HepG2 (cell line): ENCODE measurements at regions not wholly inside any gene's neighbourhood (a gene's known extent, or its start where the extent isn't known, plus 50 kb on each side); places are given as distances from the start of the nearest gene placed in this dataset.

Experiments used
- ATAC-seq: fragments of 200-7000 bp; cut with Tn5 transposase; 3 replicates; pipeline ENCODE4 v1.9.1; 2020; ENCODE audit warnings: mild to moderate bottlenecking, moderate library complexity
- BruUV-seq: library from RNA; stranded (reverse); fragments of 400-500 nt; replicated peaks from 2 replicates; lab custom pipeline; 2021; lab: Mats Ljungman, UMichigan
- CTCF ChIA-PET: fragments of 300-600 bp; formaldehyde crosslinking; extraction: SDS; loops from one replicate; lab custom pipeline; 2021; ENCODE audit warnings: low total read pairs, inconsistent platforms, low intra/inter-chr PET ratio; lab: Yijun Ruan, JAX
- POLR2A ChIA-PET: fragments of 350-600 bp; sonication (Branson Sonifier 250); formaldehyde crosslinking; loops from one replicate; lab custom pipeline; 2020; ENCODE audit warnings: antibody characterized with exemption, inconsistent platforms; lab: Yijun Ruan, JAX
- DNase-seq: peaks from one replicate; pipeline ENCODE4 v3.0.0-alpha.2; 2015; ENCODE audit warnings: low spot score
- FAIRE-seq: peaks from 3 replicates; lab custom pipeline; 2011; peaks lifted over from hg19 to GRCh38; lab: Jason Lieb, UNC
- H2AFZ ChIP-seq: one replicate; pipeline ENCODE4 v1.6.1; 2011; ENCODE audit warnings: low read length, inconsistent platforms
- H3K27ac ChIP-seq: fragments of 300-600 bp; 3 replicates; pipeline ENCODE4 v1.8.0; 2011; ENCODE audit warnings: mixed run types, mild to moderate bottlenecking, mixed read lengths, low read length, inconsistent platforms; ENCODE audit not compliant: insufficient read depth; ENCODE audit errors: extremely low read length
- H3K27me3 ChIP-seq, 2 experiments: fragments of 200-600 bp in 1 of 2; 2 replicates in 1 of 2; 3 replicates in 1 of 2; pipeline versions ENCODE4 v1.6.0 to v1.8.0; 2011; ENCODE audit warnings: low read length in 2 of 2, mild to moderate bottlenecking in 2 of 2, moderate library complexity in 2 of 2, inconsistent platforms in 1 of 2; ENCODE audit not compliant: insufficient read depth in 2 of 2, control insufficient read depth in 1 of 2
- H3K36me3 ChIP-seq, 2 experiments: fragments of 200-600 bp in 1 of 2; replicated peaks in 1 of 2; 2 replicates in 1 of 2; 3 replicates in 1 of 2; pipeline versions ENCODE4 v1.5.1 to v1.8.0; 2011; ENCODE audit warnings: low read length in 2 of 2, inconsistent platforms in 1 of 2; ENCODE audit not compliant: insufficient read depth in 2 of 2, control insufficient read depth in 1 of 2
- H3K4me1 ChIP-seq: 2 replicates; pipeline ENCODE4 v1.5.1; 2012; ENCODE audit warnings: low read length, inconsistent platforms; ENCODE audit not compliant: insufficient read depth
- H3K4me2 ChIP-seq: 2 replicates; pipeline ENCODE4 v1.6.0; 2011; ENCODE audit warnings: low read depth, low read length, inconsistent platforms
- H3K4me3 ChIP-seq, 3 experiments: fragments of 200-600 bp in 1 of 3; sonication (generic), shearing (Covaris generic) in 1 of 3; replicated peaks in 1 of 3; 2 replicates each; pipeline ENCODE4 v1.5.1; 2011 to 2016; ENCODE audit warnings: low read length in 3 of 3, inconsistent platforms in 2 of 3, low read depth in 2 of 3, mild to moderate bottlenecking in 2 of 3, control low read depth in 1 of 3, mixed read lengths in 1 of 3; ENCODE audit not compliant: insufficient read depth in 1 of 3
- H3K79me2 ChIP-seq: one replicate; pipeline ENCODE4 v1.6.1; 2011; ENCODE audit warnings: low read length, inconsistent platforms; ENCODE audit not compliant: insufficient read depth
- H3K9ac ChIP-seq: 2 replicates; pipeline ENCODE4 v1.6.0; 2011; ENCODE audit warnings: mild to moderate bottlenecking, low read depth, low read length, inconsistent platforms; ENCODE audit not compliant: insufficient read depth
- H3K9me3 ChIP-seq: 2 replicates; pipeline ENCODE4 v1.5.1; 2012; ENCODE audit warnings: mild to moderate bottlenecking, low read length
- H4K20me1 ChIP-seq: 2 replicates; pipeline ENCODE4 v1.6.0; 2011; ENCODE audit warnings: inconsistent platforms, mild to moderate bottlenecking, low read length, moderate library complexity; ENCODE audit not compliant: insufficient read depth
- ADNP ChIP-seq: sonication (generic); formaldehyde crosslinking; IDR thresholded peaks from 2 replicates; pipeline ENCODE4 v1.4.0; 2020; ENCODE audit warnings: missing genetic modification reagents
- FOSL1 ChIP-seq: sonication (generic); formaldehyde crosslinking; IDR thresholded peaks from 2 replicates; pipeline ENCODE4 v1.9.0; 2021; ENCODE audit warnings: missing genetic modification reagents, borderline replicate concordance
- HNRNPLL ChIP-seq: fragments of 200-400 bp; formaldehyde crosslinking; IDR thresholded peaks from 2 replicates; pipeline ENCODE4 v1.6.1; 2017; ENCODE audit warnings: mild to moderate bottlenecking, low read depth, low read length; ENCODE audit not compliant: poor library complexity, severe bottlenecking
- JUN ChIP-seq: sonication (generic); formaldehyde crosslinking; IDR thresholded peaks from 2 replicates; pipeline ENCODE4 v1.4.0; 2020; ENCODE audit warnings: mild to moderate bottlenecking, missing genetic modification reagents
- KDM6A ChIP-seq: IDR thresholded peaks from 2 replicates; pipeline ENCODE4 v1.6.1; 2016; ENCODE audit warnings: low read depth
- LRRFIP1 ChIP-seq: sonication (generic); formaldehyde crosslinking; conservative IDR thresholded peaks from 2 replicates; pipeline ENCODE4 v1.4.0; 2020; ENCODE audit warnings: missing genetic modification reagents
- MYC ChIP-seq: sonication (generic); formaldehyde crosslinking; IDR thresholded peaks from 2 replicates; pipeline ENCODE4 v1.9.0; 2021; ENCODE audit warnings: missing genetic modification reagents, borderline replicate concordance
- RBM22 ChIP-seq: fragments of 200-400 bp; formaldehyde crosslinking; optimal IDR thresholded peaks from 2 replicates; pipeline ENCODE3; 2017; ENCODE audit warnings: mild to moderate bottlenecking, low read length, moderate library complexity
- SALL2 ChIP-seq: sonication (generic); formaldehyde crosslinking; IDR thresholded peaks from 2 replicates; pipeline ENCODE4 v1.8.1; 2023; ENCODE audit warnings: mild to moderate bottlenecking, missing genetic modification reagents, inconsistent platforms
- ZNF615 ChIP-seq: sonication (generic); formaldehyde crosslinking; IDR thresholded peaks from 2 replicates; pipeline ENCODE4 v1.5.0; 2020; ENCODE audit warnings: mild to moderate bottlenecking, missing genetic modification reagents, borderline replicate concordance
- ZNF629 ChIP-seq: sonication (generic); formaldehyde crosslinking; conservative IDR thresholded peaks from 2 replicates; pipeline ENCODE4 v1.5.0; 2020; ENCODE audit warnings: missing genetic modification reagents
- ZNF841 ChIP-seq: sonication (generic); formaldehyde crosslinking; IDR thresholded peaks from 2 replicates; pipeline ENCODE4 v1.8.1; 2023; ENCODE audit warnings: missing genetic modification reagents, borderline replicate concordance
- WGBS: methylation state at CpG from one replicate; pipeline ENCODE4 v1.1.6; 2017; ENCODE audit warnings: low lambda C conversion rate; 5-methylcytosine and 5-hydroxymethylcytosine counted together
- in situ Hi-C: cut with HindIII; loops from 2 replicates; pipeline ENCODE4 v1.10.0; 2017; ENCODE audit warnings: low pct_unique_long_range_greater_than_20kb; ENCODE audit not compliant: extremely low pct_ligation_motif_present
- intact Hi-C: fragments of 100-400 bp; cut with micrococcal nuclease; formaldehyde crosslinking; loops from one replicate; pipeline ENCODE4 v1.10.0; 2022; ENCODE audit not compliant: unreplicated experiment
- TF ChIP-seq, protein P1 (sequence below): conservative IDR thresholded peaks from 2 replicates; pipeline ENCODE4 v1.6.1; 2018; ENCODE audit warnings: missing genetic modification reagents

DNA sequence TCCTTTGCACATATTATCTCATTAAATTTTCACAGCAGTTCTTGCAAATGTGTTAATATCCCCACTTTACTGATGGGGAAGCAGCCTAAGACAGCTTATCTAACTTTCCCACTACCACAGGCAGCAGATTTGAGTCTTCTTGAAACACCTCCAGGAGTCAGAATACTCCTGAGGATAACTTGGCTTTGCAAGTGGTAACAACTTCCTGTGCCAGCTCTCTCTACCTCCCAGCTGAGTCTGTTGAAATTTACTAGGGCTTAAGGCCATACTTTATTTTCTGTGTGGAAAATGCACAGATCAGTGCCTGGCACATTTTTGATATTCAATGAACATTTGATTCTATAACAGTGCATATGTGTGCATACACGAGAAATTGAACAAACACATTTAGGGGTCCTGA lies 136.1 kb upstream of the COBL start:
- no peak for TF ChIP-seq ZNF841
- no peak for TF ChIP-seq ADNP (CRISPR knock-in tag)
- no peak for TF ChIP-seq MYC (CRISPR knock-in tag)
- TF ChIP-seq ZNF615 (CRISPR knock-in tag) = no peak
- TF ChIP-seq SALL2 = no peak
- no peak for TF ChIP-seq LRRFIP1 (CRISPR knock-in tag)
- TF ChIP-seq KDM6A = no peak
- TF ChIP-seq RBM22 = no peak
- TF ChIP-seq FOSL1 = no peak
- no peak for TF ChIP-seq HNRNPLL
- no peak for TF ChIP-seq ZNF629 (CRISPR knock-in tag)
- TF ChIP-seq, protein P1, sequence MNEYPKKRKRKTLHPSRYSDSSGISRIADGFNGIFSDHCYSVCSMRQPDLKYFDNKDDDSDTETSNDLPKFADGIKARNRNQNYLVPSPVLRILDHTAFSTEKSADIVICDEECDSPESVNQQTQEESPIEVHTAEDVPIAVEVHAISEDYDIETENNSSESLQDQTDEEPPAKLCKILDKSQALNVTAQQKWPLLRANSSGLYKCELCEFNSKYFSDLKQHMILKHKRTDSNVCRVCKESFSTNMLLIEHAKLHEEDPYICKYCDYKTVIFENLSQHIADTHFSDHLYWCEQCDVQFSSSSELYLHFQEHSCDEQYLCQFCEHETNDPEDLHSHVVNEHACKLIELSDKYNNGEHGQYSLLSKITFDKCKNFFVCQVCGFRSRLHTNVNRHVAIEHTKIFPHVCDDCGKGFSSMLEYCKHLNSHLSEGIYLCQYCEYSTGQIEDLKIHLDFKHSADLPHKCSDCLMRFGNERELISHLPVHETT = no peak
- no peak for TF ChIP-seq JUN (CRISPR knock-in tag)

More for the DNA sequence above, 136.1 kb upstream of the COBL start:
- POLR2A ChIA-PET = no interaction called here
- 92% methylated on average over 1 of the region's 1 CpG for WGBS
- DNase-seq (no peak), FAIRE-seq (no peak), ATAC-seq (no peak)
- Histone ChIP-seq H3K36me3 (no peaks in the 10 kb centered on the region), H3K9ac (no peak overlapping the region), H4K20me1 (no peaks in the 10 kb centered on the region), H3K9me3 (no peaks in the 10 kb centered on the region), H3K27ac (no peak overlapping the region), H3K4me2 (no peak overlapping the region), H3K79me2 (no peaks in the 10 kb centered on the region), H2AFZ (no peak overlapping the region), H3K4me3 (no peak overlapping the region), H3K4me1 (no peaks in the 10 kb centered on the region), H3K27me3 (peaks cover 0 to 4% of the 10 kb centered on the region in 2 experiments; a peak in 2 of 5 replicates)
- in situ Hi-C loops = no loop called here
- intact Hi-C loops = no loop called here
- BruUV-seq = no TSS peak
- CTCF ChIA-PET = no interaction called here
